H9 (cell line): ENCODE measurements at regions not wholly inside any gene's neighbourhood (a gene's known extent, or its start where the extent isn't known, plus 50 kb on each side); places are given as distances from the start of the nearest gene placed in this dataset.
"Not testable (repeated sequence)": the region's sequence is repeated elsewhere in the genome, so short reads cannot be mapped to it uniquely, and the experiment has no call there.

Experiments used
- DNase-seq: peaks from one replicate; pipeline ENCODE4 v3.0.0-alpha.2; 2017
- H2AFZ ChIP-seq: one replicate; pipeline ENCODE4 v1.6.1; 2013; ENCODE audit warnings: mild to moderate bottlenecking, low read length, control low read depth, moderate library complexity
- H2AK5ac ChIP-seq: 2 replicates; pipeline ENCODE4 v1.6.1; 2013; ENCODE audit warnings: low read length, control low read depth, mixed read lengths; ENCODE audit not compliant: insufficient read length
- H2BK120ac ChIP-seq: one replicate; pipeline ENCODE4 v1.6.1; 2013; ENCODE audit warnings: low read depth, mild to moderate bottlenecking, low read length, control low read depth, inconsistent platforms; ENCODE audit not compliant: poor library complexity, severe bottlenecking
- H2BK12ac ChIP-seq: 2 replicates; pipeline ENCODE4 v1.6.1; 2013; ENCODE audit warnings: low read length, control low read depth, mixed read lengths, low read depth; ENCODE audit not compliant: insufficient read length
- H2BK15ac ChIP-seq: 2 replicates; pipeline ENCODE4 v1.6.1; 2013; ENCODE audit warnings: low read depth, low read length, control low read depth
- H2BK20ac ChIP-seq: one replicate; pipeline ENCODE4 v1.6.1; 2013; ENCODE audit warnings: low read depth, mild to moderate bottlenecking, low read length, control low read depth, inconsistent platforms; ENCODE audit not compliant: poor library complexity, severe bottlenecking
- H2BK5ac ChIP-seq: 2 replicates; pipeline ENCODE4 v1.6.1; 2013; ENCODE audit warnings: low read length, control low read depth, mixed read lengths; ENCODE audit not compliant: insufficient read length
- H3K14ac ChIP-seq: 2 replicates; pipeline ENCODE4 v1.6.1; 2013; ENCODE audit warnings: low read length, control low read depth; ENCODE audit not compliant: insufficient read depth
- H3K18ac ChIP-seq: 2 replicates; pipeline ENCODE4 v1.6.1; 2013; ENCODE audit warnings: low read depth, mild to moderate bottlenecking, mixed read lengths, low read length, control low read depth; ENCODE audit not compliant: insufficient read length
- H3K23ac ChIP-seq: 2 replicates; pipeline ENCODE4 v1.6.1; 2013; ENCODE audit warnings: low read length, control low read depth, mixed read lengths, low read depth; ENCODE audit not compliant: insufficient read length
- H3K23me2 ChIP-seq: 2 replicates; pipeline ENCODE4 v1.6.1; 2013; ENCODE audit warnings: low read depth, mild to moderate bottlenecking, mixed read lengths, low read length, control low read depth; ENCODE audit not compliant: insufficient read length, poor library complexity, severe bottlenecking
- H3K27ac ChIP-seq: 2 replicates; pipeline ENCODE4 v1.5.1; 2013; ENCODE audit warnings: low read length, control low read depth, mixed read lengths, low read depth; ENCODE audit not compliant: insufficient read length
- H3K27me3 ChIP-seq: 2 replicates; pipeline ENCODE4 v1.6.1; 2013; ENCODE audit warnings: low read length, control low read depth, inconsistent platforms; ENCODE audit not compliant: insufficient read depth
- H3K4ac ChIP-seq: 2 replicates; pipeline ENCODE4 v1.6.1; 2013; ENCODE audit warnings: low read depth, mild to moderate bottlenecking, control low read depth, inconsistent platforms, low read length, moderate library complexity
- H3K4me1 ChIP-seq: 2 replicates; pipeline ENCODE4 v1.6.1; 2013; ENCODE audit warnings: low read length, control low read depth, inconsistent platforms; ENCODE audit not compliant: insufficient read depth
- H3K4me2 ChIP-seq: 2 replicates; pipeline ENCODE4 v1.6.1; 2013; ENCODE audit warnings: low read length, control low read depth, mixed read lengths; ENCODE audit not compliant: insufficient read length, insufficient read depth
- H3K56ac ChIP-seq: 2 replicates; pipeline ENCODE4 v1.6.1; 2013; ENCODE audit warnings: low read depth, mild to moderate bottlenecking, mixed read lengths, low read length, control low read depth; ENCODE audit not compliant: insufficient read length
- H3K79me1 ChIP-seq: 2 replicates; pipeline ENCODE4 v1.6.1; 2013; ENCODE audit warnings: low read depth, mild to moderate bottlenecking, moderate library complexity, low read length, control low read depth, inconsistent platforms; ENCODE audit not compliant: insufficient read depth, poor library complexity, severe bottlenecking
- H3K79me2 ChIP-seq: 2 replicates; pipeline ENCODE4 v1.6.1; 2013; ENCODE audit warnings: low read length, control low read depth, inconsistent platforms; ENCODE audit not compliant: insufficient read depth
- H3K9ac ChIP-seq: 2 replicates; pipeline ENCODE4 v1.6.1; 2013; ENCODE audit warnings: low read length, control low read depth, mixed read lengths; ENCODE audit not compliant: insufficient read length; ENCODE audit errors: extremely low read depth
- H3K9me3 ChIP-seq: one replicate; pipeline ENCODE4 v1.6.1; 2013; ENCODE audit warnings: low read depth, low read length, inconsistent platforms; ENCODE audit not compliant: control insufficient read depth
- H3T11ph ChIP-seq: one replicate; pipeline ENCODE4 v1.6.1; 2013; ENCODE audit warnings: mild to moderate bottlenecking, low read length, control low read depth, inconsistent platforms
- H4K20me1 ChIP-seq: one replicate; pipeline ENCODE4 v1.6.1; 2013; ENCODE audit not compliant: control insufficient read depth, insufficient read length, insufficient read depth
- H4K5ac ChIP-seq: 2 replicates; pipeline ENCODE4 v1.6.1; 2013; ENCODE audit warnings: low read depth, mild to moderate bottlenecking, mixed read lengths, low read length, control low read depth; ENCODE audit not compliant: insufficient read length
- H4K8ac ChIP-seq: replicated peaks from 2 replicates; pipeline ENCODE4 v1.6.1; 2013; ENCODE audit warnings: low read length, control low read depth, mixed read lengths, low read depth; ENCODE audit not compliant: insufficient read length
- H4K91ac ChIP-seq: 2 replicates; pipeline ENCODE4 v1.6.1; 2013; ENCODE audit warnings: low read depth, mild to moderate bottlenecking, moderate library complexity, mixed read lengths, low read length, control low read depth; ENCODE audit not compliant: insufficient read length
- H3K27ac Mint-ChIP-seq, 3 experiments: 2 replicates in 2 of 3; 3 replicates in 1 of 3; pipeline ENCODE4 v1.8.0; 2020 to 2021; ENCODE audit warnings: mixed read lengths in 3 of 3, mild to moderate bottlenecking in 1 of 3, moderate library complexity in 1 of 3
- H3K27me3 Mint-ChIP-seq: 2 replicates; pipeline ENCODE4 v1.8.0; 2021; ENCODE audit warnings: low read depth, mild to moderate bottlenecking, moderate library complexity, mixed read lengths
- H3K36me3 Mint-ChIP-seq, 3 experiments: 2 replicates in 2 of 3; 3 replicates in 1 of 3; pipeline ENCODE4 v1.8.0; 2020 to 2021; ENCODE audit warnings: low read depth in 3 of 3, mixed read lengths in 3 of 3; ENCODE audit not compliant: insufficient read depth in 1 of 3
- H3K4me1 Mint-ChIP-seq, 2 experiments: 2 replicates each; pipeline ENCODE4 v1.8.0; 2020; ENCODE audit warnings: mixed read lengths in 2 of 2
- H3K4me3 Mint-ChIP-seq, 2 experiments: 2 replicates in 1 of 2; 3 replicates in 1 of 2; pipeline ENCODE4 v1.8.0; 2020 to 2021; ENCODE audit warnings: mild to moderate bottlenecking in 2 of 2, mixed read lengths in 2 of 2, moderate library complexity in 1 of 2
- H3K9me3 Mint-ChIP-seq, 2 experiments: 2 replicates in 1 of 2; 3 replicates in 1 of 2; pipeline ENCODE4 v1.8.0; 2020; ENCODE audit warnings: mild to moderate bottlenecking in 2 of 2, mixed read lengths in 2 of 2, moderate library complexity in 1 of 2
- CTCF ChIP-seq: fragments of 200-600 bp; sonication (generic); conservative IDR thresholded peaks from 3 replicates; pipeline ENCODE4 v1.8.0; 2021; ENCODE audit warnings: antibody characterized with exemption, mild to moderate bottlenecking
- WGBS: extraction: QIAGEN DNeasy Blood & Tissue Kit; methylation state at CpG from one replicate; pipeline ENCODE4 v1.1.7; 2013; ENCODE audit warnings: missing lambda C conversion rate, low lambda C conversion rate, mixed read lengths; ENCODE audit not compliant: insufficient read length; ENCODE audit errors: extremely low coverage; 5-methylcytosine and 5-hydroxymethylcytosine counted together

GRCh38 chr4:71110499-71110898, 117.0 kb downstream of the DCK start:
- H3K9me3 ChIP-seq, result no peaks in the 10 kb centered on the region
- no peak overlapping the region for H3K27ac ChIP-seq
- Mint-ChIP-seq H3K36me3 (no peaks in the 10 kb centered on the region), H3K27me3 (no peaks in the 10 kb centered on the region), H3K9me3 (peaks cover 0 to 4% of the 10 kb centered on the region in 2 experiments; a peak in 1 of 5 replicates), H3K4me3 (no peak overlapping the region), H3K4me1 (no peaks in the 10 kb centered on the region), H3K27ac (no peak overlapping the region)
- no peak for DNase-seq
- no peaks in the 10 kb centered on the region for H3K27me3 ChIP-seq
- H3K79me2 ChIP-seq, result no peaks in the 10 kb centered on the region
- no peaks in the 10 kb centered on the region for H3K4me1 ChIP-seq
- H3K4ac ChIP-seq, result no peak overlapping the region
- H2AFZ ChIP-seq, result no peak overlapping the region
- H2BK5ac ChIP-seq, result no peak overlapping the region
- H2BK120ac ChIP-seq, result no peak overlapping the region
- no peak overlapping the region for H3K9ac ChIP-seq
- H4K20me1 ChIP-seq, result no peaks in the 10 kb centered on the region
- H4K5ac ChIP-seq, result no peak overlapping the region
- no peak overlapping the region for H4K91ac ChIP-seq
- no peak overlapping the region for H2BK12ac ChIP-seq
- H2AK5ac ChIP-seq, result no peak overlapping the region
- H4K8ac ChIP-seq, result no peak overlapping the region
- TF ChIP-seq CTCF, result no peak
- no CpG with 5 or more reads among the region's 2 CpGs for WGBS
- H2BK15ac ChIP-seq, result no peak overlapping the region
- no peak overlapping the region for H3K23ac ChIP-seq
- H3K23me2 ChIP-seq, result no peaks in the 10 kb centered on the region
- no peak overlapping the region for H3K18ac ChIP-seq
- H2BK20ac ChIP-seq, result no peak overlapping the region
- H3K56ac ChIP-seq, result no peak overlapping the region
- no peak overlapping the region for H3K14ac ChIP-seq
- no peak overlapping the region for H3K4me2 ChIP-seq
- H3T11ph ChIP-seq, result no peak overlapping the region
- H3K79me1 ChIP-seq, result no peaks in the 10 kb centered on the region

- H3K79me1 ChIP-seq, H3K23ac ChIP-seq, H4K8ac ChIP-seq, H2BK12ac ChIP-seq, H2AFZ ChIP-seq, H4K20me1 ChIP-seq, H3K27ac Mint-ChIP-seq, H2BK20ac ChIP-seq, H3K27me3 ChIP-seq, H3K14ac ChIP-seq, H3K36me3 Mint-ChIP-seq, H3K4me2 ChIP-seq, H4K5ac ChIP-seq, H2BK15ac ChIP-seq, H2BK120ac ChIP-seq, H3T11ph ChIP-seq, H2BK5ac ChIP-seq, DNase-seq, H3K9ac ChIP-seq, H3K27me3 Mint-ChIP-seq, H4K91ac ChIP-seq, H3K9me3 Mint-ChIP-seq, H3K4me1 ChIP-seq, H3K56ac ChIP-seq, H3K4me1 Mint-ChIP-seq, H3K27ac ChIP-seq, H3K79me2 ChIP-seq, H3K18ac ChIP-seq, H3K4me3 Mint-ChIP-seq, H2AK5ac ChIP-seq, H3K4ac ChIP-seq, H3K23me2 ChIP-seq, H3K9me3 ChIP-seq: not testable (repeated sequence)
- WGBS, result no CpG with 5 or more reads among the region's 4 CpGs
These were observed 117.7 kb downstream of the DCK start for GRCh38 chr4:71111133-71111532.
